ENCODE measurements at regions not wholly inside any gene's neighbourhood (a gene's known extent, or its start where the extent isn't known, plus 50 kb on each side); places are given as distances from the start of the nearest gene placed in this dataset.

GRCh38 chr13:80239571-80240255 is 101.2 kb downstream of the SPRY2 start:
- TF ChIP-seq CTCF (conservative IDR thresholded peaks at IDR 0.05; ENCODE audit: low read depth in 2 of 2), result no peak
- no peak for TF ChIP-seq ETS1 (IDR thresholded peaks at IDR 0.05)
- no peak for TF ChIP-seq EZH2phosphoT487 (IDR thresholded peaks at IDR 0.05; ENCODE audit: unreplicated experiment)

Measured in GM23338 (cell line).